ENCODE measurements at regions not wholly inside any gene's neighbourhood (a gene's known extent, or its start where the extent isn't known, plus 50 kb on each side); places are given as distances from the start of the nearest gene placed in this dataset.

- Histone ChIP-seq H3K4me1 (ENCODE audit: control insufficient read depth, insufficient read depth, low read length) (no peaks in the 10 kb centered on the region), H3K36me3 (ENCODE audit: control insufficient read depth, insufficient read depth, low read length) (no peaks in the 10 kb centered on the region), H3K27me3 (ENCODE audit: control insufficient read depth, insufficient read depth, low read length) (no peaks in the 10 kb centered on the region), H3K27ac (ENCODE audit: low read depth, low read length) (no peak overlapping the region), H3K9ac (ENCODE audit: low read length) (no peak overlapping the region), H3K4me3 (ENCODE audit: low read length) (no peak overlapping the region)
These were observed 51.3 kb upstream of the EGFL6 start for GRCh38 chrX:13518126-13518525.

- no peaks in the 10 kb centered on the region for H3K4me1 ChIP-seq (ENCODE audit: control insufficient read depth, insufficient read depth, low read length)
- no peaks in the 10 kb centered on the region for H3K27me3 ChIP-seq (ENCODE audit: control insufficient read depth, insufficient read depth, low read length)
- H3K4me3 ChIP-seq (ENCODE audit: low read length) = no peak overlapping the region
- H3K36me3 ChIP-seq (ENCODE audit: control insufficient read depth, insufficient read depth, low read length) = no peaks in the 10 kb centered on the region
- no peak overlapping the region for H3K27ac ChIP-seq (ENCODE audit: low read depth, low read length)
- no peak overlapping the region for H3K9ac ChIP-seq (ENCODE audit: low read length)
These were observed 54.0 kb upstream of the EGFL6 start for GRCh38 chrX:13515211-13515930.

GRCh38 chrX:13511944-13512330, 57.5 kb upstream of the EGFL6 start:
- H3K4me3 ChIP-seq (ENCODE audit: low read length) = no peak overlapping the region
- H3K4me1 ChIP-seq (ENCODE audit: control insufficient read depth, insufficient read depth, low read length) = no peaks in the 10 kb centered on the region
- no peak overlapping the region for H3K27ac ChIP-seq (ENCODE audit: low read depth, low read length)
- no peaks in the 10 kb centered on the region for H3K36me3 ChIP-seq (ENCODE audit: control insufficient read depth, insufficient read depth, low read length)
- H3K9ac ChIP-seq (ENCODE audit: low read length) = no peak overlapping the region
- no peaks in the 10 kb centered on the region for H3K27me3 ChIP-seq (ENCODE audit: control insufficient read depth, insufficient read depth, low read length)

DNA sequence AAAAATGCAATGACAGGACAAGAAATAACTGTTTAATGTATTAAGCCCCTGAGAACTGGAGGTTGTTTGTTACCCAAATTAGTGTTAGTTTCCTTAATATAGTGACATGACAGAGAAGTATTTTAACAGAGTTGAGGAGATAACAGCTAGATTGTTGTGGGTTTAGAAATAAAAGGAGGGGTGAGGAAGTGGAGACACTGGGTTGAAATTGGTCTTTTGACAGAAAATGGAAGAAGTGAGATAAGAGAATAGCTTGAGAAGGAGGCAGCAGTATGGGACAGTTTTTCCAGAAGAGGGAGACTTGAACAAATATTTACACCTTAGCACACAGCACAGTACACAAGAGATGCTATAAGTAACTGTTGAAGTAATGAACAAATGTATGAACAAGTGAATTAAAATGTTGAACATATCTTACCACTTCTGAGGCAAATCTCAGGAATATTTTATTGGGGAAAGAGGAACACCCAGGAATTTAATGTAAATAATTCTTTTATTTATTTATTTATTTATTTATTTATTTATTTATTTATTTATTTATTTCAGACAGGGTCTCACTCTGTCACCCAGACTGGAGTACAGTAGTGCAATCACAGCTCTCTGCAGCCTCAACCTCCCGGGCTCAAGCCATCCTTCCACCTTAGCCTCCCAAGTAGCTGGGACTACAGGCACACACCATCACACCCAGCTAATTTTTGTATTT, 58.0 kb upstream of the EGFL6 start:
- no peak overlapping the region for H3K27ac ChIP-seq (ENCODE audit: low read depth, low read length)
- no peak overlapping the region for H3K9ac ChIP-seq (ENCODE audit: low read length)
- no peak overlapping the region for H3K4me3 ChIP-seq (ENCODE audit: low read length)
- H3K27me3 ChIP-seq (ENCODE audit: control insufficient read depth, insufficient read depth, low read length) = no peaks in the 10 kb centered on the region
- no peaks in the 10 kb centered on the region for H3K36me3 ChIP-seq (ENCODE audit: control insufficient read depth, insufficient read depth, low read length)
- no peaks in the 10 kb centered on the region for H3K4me1 ChIP-seq (ENCODE audit: control insufficient read depth, insufficient read depth, low read length)

- H3K27ac ChIP-seq (ENCODE audit: low read depth, low read length) = no peak overlapping the region
- H3K4me1 ChIP-seq (ENCODE audit: control insufficient read depth, insufficient read depth, low read length) = no peaks in the 10 kb centered on the region
- H3K27me3 ChIP-seq (ENCODE audit: control insufficient read depth, insufficient read depth, low read length) = peaks cover 4% of the 10 kb centered on the region
- no peak overlapping the region for H3K4me3 ChIP-seq (ENCODE audit: low read length)
- H3K9ac ChIP-seq (ENCODE audit: low read length) = no peak overlapping the region
- no peaks in the 10 kb centered on the region for H3K36me3 ChIP-seq (ENCODE audit: control insufficient read depth, insufficient read depth, low read length)
These were observed 61.5 kb upstream of the EGFL6 start for GRCh38 chrX:13507893-13508292.

DNA sequence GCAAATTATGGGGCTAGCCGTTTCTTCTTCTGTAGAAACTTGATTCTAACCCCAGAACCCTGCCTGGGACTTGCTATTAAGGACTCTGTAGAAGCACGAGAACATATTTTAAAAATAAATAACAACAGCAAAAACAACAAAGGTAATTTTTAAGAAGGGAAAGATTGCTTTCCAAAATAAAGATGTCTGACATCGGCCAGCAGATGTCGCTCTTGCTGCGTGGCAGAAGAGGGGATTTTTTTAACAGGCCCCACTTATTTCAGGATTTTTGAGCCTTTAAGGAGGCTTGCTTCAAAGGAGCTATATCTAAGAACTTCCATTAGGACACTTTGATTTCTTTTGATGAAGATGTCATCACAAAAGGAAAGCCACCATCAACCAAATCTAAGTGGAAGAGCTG, 62.8 kb upstream of the EGFL6 start:
- H3K27me3 ChIP-seq (ENCODE audit: control insufficient read depth, insufficient read depth, low read length) = peaks cover 4% of the 10 kb centered on the region
- H3K27ac ChIP-seq (ENCODE audit: low read depth, low read length) = no peak overlapping the region
- no peak overlapping the region for H3K9ac ChIP-seq (ENCODE audit: low read length)
- no peak overlapping the region for H3K4me3 ChIP-seq (ENCODE audit: low read length)
- no peaks in the 10 kb centered on the region for H3K36me3 ChIP-seq (ENCODE audit: control insufficient read depth, insufficient read depth, low read length)
- no peaks in the 10 kb centered on the region for H3K4me1 ChIP-seq (ENCODE audit: control insufficient read depth, insufficient read depth, low read length)

DNA sequence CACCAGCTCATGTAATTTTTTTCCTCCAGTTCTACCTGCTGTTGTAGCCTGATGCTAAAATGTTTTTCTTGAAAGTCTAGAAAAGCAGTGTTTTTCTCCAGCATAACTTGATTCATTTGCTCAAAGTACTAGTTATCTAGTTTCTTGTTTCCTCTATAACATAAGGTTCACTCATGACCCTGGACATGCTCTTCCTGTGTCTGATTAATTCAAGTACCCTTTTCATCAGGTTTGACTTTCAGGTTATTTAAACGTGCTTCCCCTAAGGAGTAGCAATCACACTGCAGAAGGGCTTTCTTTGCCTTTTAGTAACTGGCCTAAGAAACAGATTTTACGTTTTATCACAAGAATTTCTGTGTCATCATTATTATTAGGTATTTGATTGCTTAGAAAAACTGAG, 66.8 kb upstream of the EGFL6 start:
- Histone ChIP-seq H3K9ac (ENCODE audit: low read length) (no peak overlapping the region), H3K4me1 (ENCODE audit: control insufficient read depth, insufficient read depth, low read length) (no peaks in the 10 kb centered on the region), H3K27me3 (ENCODE audit: control insufficient read depth, insufficient read depth, low read length) (peaks cover 4% of the 10 kb centered on the region), H3K4me3 (ENCODE audit: low read length) (no peak overlapping the region), H3K27ac (ENCODE audit: low read depth, low read length) (no peak overlapping the region), H3K36me3 (ENCODE audit: control insufficient read depth, insufficient read depth, low read length) (no peaks in the 10 kb centered on the region)

- Histone ChIP-seq H3K36me3 (ENCODE audit: control insufficient read depth, insufficient read depth, low read length) (no peaks in the 10 kb centered on the region), H3K27me3 (ENCODE audit: control insufficient read depth, insufficient read depth, low read length) (no peaks in the 10 kb centered on the region), H3K27ac (ENCODE audit: low read depth, low read length) (no peak overlapping the region), H3K9ac (ENCODE audit: low read length) (no peak overlapping the region), H3K4me3 (ENCODE audit: low read length) (no peak overlapping the region), H3K4me1 (ENCODE audit: control insufficient read depth, insufficient read depth, low read length) (no peaks in the 10 kb centered on the region)
These were observed 69.7 kb upstream of the EGFL6 start for GRCh38 chrX:13499736-13500135.

DNA sequence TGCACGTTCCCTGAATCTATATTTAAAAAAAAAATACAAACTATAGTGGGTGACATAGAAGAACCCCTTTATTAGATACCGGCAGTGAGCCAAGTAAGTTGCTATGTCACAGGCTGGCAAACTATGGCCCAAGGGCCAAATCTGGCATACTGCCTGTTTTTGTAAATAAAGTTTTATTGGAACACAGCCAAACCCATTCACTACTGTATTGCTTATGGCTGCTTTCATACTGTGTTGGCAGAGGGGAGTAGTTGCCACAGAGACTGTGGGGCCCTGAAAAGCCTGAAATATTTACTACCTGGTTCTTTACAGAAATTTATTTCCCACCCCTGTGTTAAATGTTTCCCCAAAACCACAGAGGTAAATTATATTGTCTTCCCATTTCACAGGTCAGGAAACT, 71.2 kb upstream of the EGFL6 start:
- Histone ChIP-seq H3K27me3 (ENCODE audit: control insufficient read depth, insufficient read depth, low read length) (no peaks in the 10 kb centered on the region), H3K9ac (ENCODE audit: low read length) (no peak overlapping the region), H3K4me3 (ENCODE audit: low read length) (no peak overlapping the region), H3K4me1 (ENCODE audit: control insufficient read depth, insufficient read depth, low read length) (no peaks in the 10 kb centered on the region), H3K36me3 (ENCODE audit: control insufficient read depth, insufficient read depth, low read length) (no peaks in the 10 kb centered on the region), H3K27ac (ENCODE audit: low read depth, low read length) (no peak overlapping the region)

DNA sequence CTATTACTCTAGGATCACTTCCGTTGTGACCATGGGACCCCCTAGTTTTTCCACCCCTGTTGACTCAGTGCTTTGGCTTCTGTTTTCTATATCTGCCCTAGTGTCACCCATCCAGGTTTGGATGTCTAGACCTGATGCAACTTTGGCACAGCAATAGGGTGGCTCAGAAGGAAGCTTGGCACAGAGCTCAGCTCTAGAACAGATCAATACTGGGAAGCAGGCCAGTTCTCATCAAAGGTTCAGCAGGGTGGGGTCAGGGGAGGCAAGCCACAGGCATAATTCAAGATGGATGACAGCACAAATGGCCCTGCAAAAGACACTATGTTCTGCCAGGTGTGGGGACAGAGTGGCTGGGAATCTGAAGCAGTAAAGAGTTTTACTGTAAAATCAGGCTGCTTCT, 74.2 kb upstream of the EGFL6 start:
- Histone ChIP-seq H3K4me1 (ENCODE audit: control insufficient read depth, insufficient read depth, low read length) (no peaks in the 10 kb centered on the region), H3K27me3 (ENCODE audit: control insufficient read depth, insufficient read depth, low read length) (no peaks in the 10 kb centered on the region), H3K36me3 (ENCODE audit: control insufficient read depth, insufficient read depth, low read length) (no peaks in the 10 kb centered on the region), H3K4me3 (ENCODE audit: low read length) (no peak overlapping the region), H3K27ac (ENCODE audit: low read depth, low read length) (no peak overlapping the region), H3K9ac (ENCODE audit: low read length) (no peak overlapping the region)

DNA sequence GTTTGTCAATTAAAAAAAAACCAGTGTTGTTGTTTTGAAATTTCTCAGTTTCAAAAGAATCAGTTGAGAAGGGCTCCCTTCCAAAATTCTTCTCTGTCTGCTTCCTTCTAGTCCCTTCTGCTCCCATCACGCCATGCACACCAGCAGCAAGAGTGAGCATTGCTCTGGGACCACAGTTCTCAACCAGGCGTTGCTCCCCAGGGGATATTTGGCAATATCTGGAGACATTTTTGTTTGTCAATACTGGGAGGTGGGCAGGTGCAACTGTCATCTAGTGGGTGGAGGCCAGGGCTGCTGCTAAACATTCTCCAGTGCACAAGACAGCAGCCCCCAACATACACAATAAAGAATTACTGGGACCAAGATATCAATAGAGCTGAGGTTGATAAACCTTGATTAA, 74.8 kb upstream of the EGFL6 start:
- Histone ChIP-seq H3K4me1 (ENCODE audit: control insufficient read depth, insufficient read depth, low read length) (no peaks in the 10 kb centered on the region), H3K4me3 (ENCODE audit: low read length) (no peak overlapping the region), H3K36me3 (ENCODE audit: control insufficient read depth, insufficient read depth, low read length) (no peaks in the 10 kb centered on the region), H3K27me3 (ENCODE audit: control insufficient read depth, insufficient read depth, low read length) (no peaks in the 10 kb centered on the region), H3K27ac (ENCODE audit: low read depth, low read length) (no peak overlapping the region), H3K9ac (ENCODE audit: low read length) (no peak overlapping the region)

DNA sequence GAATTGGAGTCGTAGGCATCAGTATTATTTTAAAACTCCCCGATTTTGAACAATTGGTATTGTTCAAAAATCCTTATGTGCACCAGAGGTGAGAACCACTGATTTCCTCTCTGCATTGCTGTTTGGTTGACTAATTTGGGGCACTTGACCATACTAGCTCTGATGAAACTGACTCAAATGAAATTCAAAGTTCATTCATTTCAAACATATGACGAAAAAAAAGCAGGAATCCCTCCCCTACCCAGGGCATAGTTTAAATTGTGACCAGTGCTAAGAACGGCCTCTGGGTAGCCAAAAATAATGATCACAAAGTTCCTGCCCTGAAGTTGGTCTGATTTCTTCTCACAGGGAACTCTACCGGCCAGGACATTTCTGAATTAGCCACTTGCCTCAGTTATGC, 75.7 kb upstream of the EGFL6 start:
- H3K27me3 ChIP-seq (ENCODE audit: control insufficient read depth, insufficient read depth, low read length) = no peaks in the 10 kb centered on the region
- no peaks in the 10 kb centered on the region for H3K4me1 ChIP-seq (ENCODE audit: control insufficient read depth, insufficient read depth, low read length)
- no peak overlapping the region for H3K4me3 ChIP-seq (ENCODE audit: low read length)
- H3K36me3 ChIP-seq (ENCODE audit: control insufficient read depth, insufficient read depth, low read length) = no peaks in the 10 kb centered on the region
- H3K9ac ChIP-seq (ENCODE audit: low read length) = no peak overlapping the region
- H3K27ac ChIP-seq (ENCODE audit: low read depth, low read length) = no peak overlapping the region

DNA sequence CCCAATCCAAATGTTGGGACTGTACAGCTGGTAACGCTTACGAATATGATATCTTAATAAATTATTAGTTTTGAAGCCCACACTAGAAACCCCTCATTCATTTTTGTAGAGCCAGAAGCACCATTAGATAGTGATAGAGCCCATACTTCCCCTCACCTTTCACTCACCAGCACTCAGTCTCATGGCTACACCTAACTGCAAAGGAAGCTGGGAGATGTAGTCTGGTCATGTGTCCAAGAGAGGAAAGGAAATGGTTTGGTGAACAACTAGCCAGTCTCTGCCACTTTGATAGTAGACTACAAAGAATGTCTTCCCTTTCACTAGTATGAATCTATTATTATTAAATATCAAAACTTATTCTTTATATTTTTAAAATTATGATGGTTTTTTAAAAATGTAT, 77.1 kb upstream of the EGFL6 start:
- no peak overlapping the region for H3K4me3 ChIP-seq (ENCODE audit: low read length)
- H3K27me3 ChIP-seq (ENCODE audit: control insufficient read depth, insufficient read depth, low read length) = no peaks in the 10 kb centered on the region
- no peaks in the 10 kb centered on the region for H3K4me1 ChIP-seq (ENCODE audit: control insufficient read depth, insufficient read depth, low read length)
- no peak overlapping the region for H3K27ac ChIP-seq (ENCODE audit: low read depth, low read length)
- no peak overlapping the region for H3K9ac ChIP-seq (ENCODE audit: low read length)
- H3K36me3 ChIP-seq (ENCODE audit: control insufficient read depth, insufficient read depth, low read length) = no peaks in the 10 kb centered on the region

All from rectal smooth muscle tissue (tissue), 1 donor.